Adrenal gland (tissue), 9 donors: ENCODE measurements at regions not wholly inside any gene's neighbourhood (a gene's known extent, or its start where the extent isn't known, plus 50 kb on each side); places are given as distances from the start of the nearest gene placed in this dataset.

ENCODE experiments used
- DNase-seq, 7 donors: peaks; one replicate each; pipeline ENCODE4 v3.0.0-alpha.2; 2019 to 2020
- H3K27ac ChIP-seq, 5 donors: fragments of 200-600 bp; sonication (generic) in 4 of 5; 1 replicate in 3 of 5; 2 replicates in 2 of 5; pipeline versions ENCODE4 v1.5.1 to v1.8.0; 2016 to 2020; ENCODE audit warnings: mild to moderate bottlenecking in 1 of 5
- H3K27me3 ChIP-seq: fragments of 200-600 bp; 2 replicates; pipeline ENCODE4 v1.8.0; 2021
- H3K36me3 ChIP-seq, 2 donors: fragments of 200-600 bp; replicated peaks in 1 of 2; 1 replicate in 1 of 2; 2 replicates in 1 of 2; pipeline versions ENCODE4 v1.5.1 to v1.8.0; 2018 to 2022
- H3K4me1 ChIP-seq, 2 donors: fragments of 200-600 bp; replicated peaks in 1 of 2; 1 replicate in 1 of 2; 2 replicates in 1 of 2; pipeline versions ENCODE4 v1.5.1 to v1.8.0; 2018 to 2021
- H3K4me3 ChIP-seq, 4 donors: fragments of 200-600 bp; sonication (generic) in 3 of 4; one replicate each; pipeline ENCODE4 v1.5.1; 2016 to 2018
- H3K9me3 ChIP-seq, 3 donors: fragments of 200-600 bp; sonication (generic) in 1 of 3; replicated peaks in 1 of 3; 1 replicate in 2 of 3; 2 replicates in 1 of 3; pipeline versions ENCODE4 v1.5.1 to v1.8.0; 2016 to 2021
- POLR2A ChIP-seq, 2 donors: fragments of 450-650 bp; IDR thresholded peaks; one replicate each; pipeline ENCODE4 v1.6.1; 2017; ENCODE audit warnings: antibody characterized with exemption in 2 of 2, mild to moderate bottlenecking in 2 of 2, moderate library complexity in 1 of 2
- WGBS, 4 donors: extraction: QIAGEN DNeasy Blood & Tissue Kit in 2 of 4; methylation state at CpG; one replicate each; pipeline versions ENCODE4 v1.1.5 to v1.1.7; 2013 to 2017; 5-methylcytosine and 5-hydroxymethylcytosine counted together
- intact Hi-C, 2 donors: fragments of 100-400 bp; cut with DNase I; formaldehyde crosslinking; loops; one replicate each; pipeline versions ENCODE4 v1.14.1 to v1.15.0; 2022 to 2023
- TF ChIP-seq, protein P1 (sequence below), 6 experiments: fragments of 450-650 bp in 4 of 6; fragments of 200-600 bp in 2 of 6; sonication (generic) in 1 of 6; IDR thresholded peaks; 1 replicate in 5 of 6; 2 replicates in 1 of 6; pipeline versions ENCODE4 v1.5.1 to v1.8.0; 2016 to 2021; ENCODE audit warnings: antibody characterized with exemption in 6 of 6, mild to moderate bottlenecking in 2 of 6, moderate library complexity in 1 of 6
- donor health status: healthy with polysubstance abuse.
- donor health status: Bipolar disorder and iron deficiency.
- donor health status: DM: yes; HTN: yes; CAD: no.
- donor health status: DM: no; HTN: no; CAD: no.
- donor health status: DM: no; HTN: no; CAD: no.

DNA sequence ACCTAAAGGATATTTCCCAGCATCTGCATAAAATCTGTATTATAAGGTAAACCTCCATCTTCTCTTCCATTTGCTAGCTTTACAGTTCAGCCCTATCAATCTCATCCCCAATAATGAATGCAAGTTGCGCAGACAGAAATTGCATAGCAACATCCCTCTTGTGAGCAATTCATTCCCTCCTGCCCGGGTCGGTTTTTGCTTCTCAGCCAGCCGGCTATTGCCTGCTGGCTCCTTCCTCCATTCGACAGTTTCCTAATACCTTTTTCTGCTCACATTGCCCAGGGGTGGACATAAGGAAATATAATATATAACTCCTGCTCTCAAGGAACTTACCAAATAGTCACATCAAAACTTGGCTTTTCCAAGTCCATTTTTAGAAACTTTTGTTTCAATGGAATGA lies 125.2 kb downstream of the FGF9 start:
- 76 to 88% (median 81%) methylated on average over 5 of the region's 5 CpGs for WGBS, 4 donors
- TF ChIP-seq, protein P1, sequence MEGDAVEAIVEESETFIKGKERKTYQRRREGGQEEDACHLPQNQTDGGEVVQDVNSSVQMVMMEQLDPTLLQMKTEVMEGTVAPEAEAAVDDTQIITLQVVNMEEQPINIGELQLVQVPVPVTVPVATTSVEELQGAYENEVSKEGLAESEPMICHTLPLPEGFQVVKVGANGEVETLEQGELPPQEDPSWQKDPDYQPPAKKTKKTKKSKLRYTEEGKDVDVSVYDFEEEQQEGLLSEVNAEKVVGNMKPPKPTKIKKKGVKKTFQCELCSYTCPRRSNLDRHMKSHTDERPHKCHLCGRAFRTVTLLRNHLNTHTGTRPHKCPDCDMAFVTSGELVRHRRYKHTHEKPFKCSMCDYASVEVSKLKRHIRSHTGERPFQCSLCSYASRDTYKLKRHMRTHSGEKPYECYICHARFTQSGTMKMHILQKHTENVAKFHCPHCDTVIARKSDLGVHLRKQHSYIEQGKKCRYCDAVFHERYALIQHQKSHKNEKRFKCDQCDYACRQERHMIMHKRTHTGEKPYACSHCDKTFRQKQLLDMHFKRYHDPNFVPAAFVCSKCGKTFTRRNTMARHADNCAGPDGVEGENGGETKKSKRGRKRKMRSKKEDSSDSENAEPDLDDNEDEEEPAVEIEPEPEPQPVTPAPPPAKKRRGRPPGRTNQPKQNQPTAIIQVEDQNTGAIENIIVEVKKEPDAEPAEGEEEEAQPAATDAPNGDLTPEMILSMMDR (IDR thresholded peaks at IDR 0.05) = no peak
- TF ChIP-seq POLR2A (IDR thresholded peaks at IDR 0.05) = no peak
- DNase-seq = no peak
- Histone ChIP-seq H3K36me3 (no peaks in the 10 kb centered on the region), H3K27me3 (no peaks in the 10 kb centered on the region), H3K4me1 (no peaks in the 10 kb centered on the region), H3K27ac (no peak overlapping the region), H3K4me3 (no peak overlapping the region), H3K9me3 (no peaks in the 10 kb centered on the region)
- intact Hi-C loops = no loop called here

DNA sequence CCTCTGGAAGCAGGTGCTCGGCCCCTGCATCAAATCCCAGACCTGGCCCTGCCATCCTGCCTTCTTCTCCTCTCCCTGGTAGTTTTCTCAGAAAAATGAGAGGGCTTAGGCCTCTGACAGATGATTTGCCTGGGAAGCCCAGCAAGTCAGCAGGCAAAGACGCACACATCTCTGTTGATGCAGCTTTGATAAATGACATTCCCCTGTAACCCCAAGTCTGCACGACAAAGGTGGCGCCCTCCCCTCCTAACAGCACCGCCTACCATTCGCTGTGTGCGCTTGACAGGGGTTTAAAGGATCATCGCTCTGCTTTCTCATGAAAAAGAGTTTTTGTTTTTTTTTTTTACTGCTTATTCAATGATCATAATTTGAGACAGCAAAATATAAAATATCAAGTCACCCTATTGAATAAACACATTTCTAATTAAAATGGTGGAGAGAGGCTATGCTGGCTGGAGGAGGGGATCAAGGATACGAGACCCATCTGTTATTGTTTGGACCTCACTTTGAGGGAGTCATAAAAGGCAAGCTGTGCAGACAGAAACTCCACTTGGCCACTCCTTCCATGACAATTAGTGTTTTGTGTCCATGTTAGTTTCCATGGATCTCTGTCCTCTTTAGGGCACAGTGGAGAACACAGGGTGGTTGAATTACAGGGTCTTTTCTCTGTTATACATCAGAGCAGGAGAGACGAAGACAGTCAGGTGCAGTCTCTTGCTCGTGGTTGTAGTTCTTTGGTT lies 126.1 kb downstream of the FGF9 start:
- TF ChIP-seq POLR2A (IDR thresholded peaks at IDR 0.05) = no peak
- TF ChIP-seq, protein P1 (IDR thresholded peaks at IDR 0.05) = no peak
- no peak for DNase-seq
- H3K9me3 ChIP-seq = no peaks in the 10 kb centered on the region
- WGBS, 4 donors = 73 to 83% (median 81%) methylated on average over 11 of the region's 11 CpGs
- no peak overlapping the region for H3K4me3 ChIP-seq
- intact Hi-C loops = no loop called here
- no peaks in the 10 kb centered on the region for H3K27me3 ChIP-seq
- H3K36me3 ChIP-seq = no peaks in the 10 kb centered on the region
- no peaks in the 10 kb centered on the region for H3K4me1 ChIP-seq
- H3K27ac ChIP-seq = no peak overlapping the region

DNA sequence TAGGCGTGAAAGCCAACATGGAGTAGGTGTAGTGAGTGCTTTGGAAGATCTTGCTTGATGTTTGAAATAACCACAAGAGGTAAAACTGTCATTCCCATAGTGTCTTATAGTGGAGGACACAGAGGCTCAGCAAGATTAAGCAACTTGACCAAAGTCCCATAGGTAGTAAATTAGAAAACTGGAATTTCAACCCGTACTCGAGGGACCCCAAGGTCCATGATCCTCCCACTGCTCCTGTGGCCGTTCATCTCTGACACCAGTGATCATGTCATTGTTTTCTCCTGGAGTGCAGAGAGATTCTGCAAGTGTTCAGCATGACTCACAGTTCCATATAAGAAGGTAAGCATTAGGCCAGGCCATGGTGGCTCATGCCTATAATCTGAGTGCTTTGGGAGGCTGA lies 126.9 kb downstream of the FGF9 start:
- TF ChIP-seq, protein P1 (IDR thresholded peaks at IDR 0.05) = no peak
- no peak for TF ChIP-seq POLR2A (IDR thresholded peaks at IDR 0.05)
- Histone ChIP-seq H3K36me3 (no peaks in the 10 kb centered on the region), H3K9me3 (no peaks in the 10 kb centered on the region), H3K27me3 (no peaks in the 10 kb centered on the region), H3K4me1 (no peaks in the 10 kb centered on the region), H3K27ac (no peak overlapping the region), H3K4me3 (no peak overlapping the region)
- no peak for DNase-seq
- intact Hi-C loops = no loop called here
- WGBS, 4 donors = 74 to 91% (median 84%) methylated on average over 4 of the region's 4 CpGs

DNA sequence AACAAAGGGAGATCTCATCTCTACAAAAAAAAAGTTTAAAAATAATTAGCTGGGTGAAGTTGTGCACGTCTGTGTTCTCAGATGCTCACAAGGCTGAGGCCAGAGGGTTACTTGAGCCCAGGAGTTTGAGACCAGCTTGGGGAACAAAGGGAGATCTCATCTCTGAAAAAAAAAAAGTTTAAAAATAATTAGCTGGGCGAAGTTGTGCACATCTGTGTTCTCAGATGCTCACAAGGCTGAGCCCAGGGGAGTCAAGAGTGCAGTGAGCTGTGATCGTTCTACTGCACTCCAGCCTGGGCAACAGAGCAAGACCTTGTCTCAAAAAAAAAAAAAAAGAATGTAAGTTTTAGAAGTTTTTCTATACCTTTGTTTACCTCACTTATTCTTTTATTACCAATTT lies 127.3 kb downstream of the FGF9 start:
- TF ChIP-seq, protein P1 (IDR thresholded peaks at IDR 0.05) = no peak
- no peak for TF ChIP-seq POLR2A (IDR thresholded peaks at IDR 0.05)
- Histone ChIP-seq H3K9me3 (no peaks in the 10 kb centered on the region), H3K27ac (no peak overlapping the region), H3K27me3 (no peaks in the 10 kb centered on the region), H3K4me1 (no peaks in the 10 kb centered on the region), H3K36me3 (no peaks in the 10 kb centered on the region), H3K4me3 (no peak overlapping the region)
- intact Hi-C loops = no loop called here
- DNase-seq = no peak
- WGBS, 4 donors = 81 to 86% (median 83%) methylated on average over 3 of the region's 3 CpGs
